ENCODE measurements at regions not wholly inside any gene's neighbourhood (a gene's known extent, or its start where the extent isn't known, plus 50 kb on each side); places are given as distances from the start of the nearest gene placed in this dataset.

- ATAC-seq (no peak), FAIRE-seq (no peak), DNase-seq (ENCODE audit: low read depth, low spot score) (no peak)
- RAD21 ChIA-PET (ENCODE audit: unreplicated experiment), result no interaction called here
- POLR2A ChIA-PET, result no interaction called here
- no peak overlapping the region for H2AFZ ChIP-seq (ENCODE audit: control insufficient read depth, low read depth, low read length)
- no peak overlapping the region for H3K4me3 ChIP-seq
- SMC1A ChIA-PET (ENCODE audit: uncharacterized antibody, unreplicated experiment), result no interaction called here
- no peaks in the 10 kb centered on the region for H3K9me3 ChIP-seq (replicated peaks; ENCODE audit: control insufficient read depth, insufficient read depth, low read length)
- H3K36me3 ChIP-seq (ENCODE audit: control insufficient read depth in 2 of 2, insufficient read depth in 2 of 2, low read length in 1 of 2), result no peaks in the 10 kb centered on the region
- in situ Hi-C loops (cut with MboI) (no loop called here), intact Hi-C loops (cut with micrococcal nuclease; ENCODE audit: unreplicated experiment) (no loop called here)
- CTCF ChIA-PET, result interaction anchor here (0.6 kb wide), 1 partner anchor 94 kb away, joined by 3 read pairs; no protein-coding TSS in a partner anchor
- no TSS peak for BruUV-seq (replicated peaks)
- WGBS (ENCODE audit: insufficient coverage, insufficient replicate concordance, low lambda C conversion rate, missing lambda C conversion rate), result 40% methylated on average over 1 of the region's 1 CpG
- H3K27ac ChIP-seq (ENCODE audit: control insufficient read depth, insufficient read depth), result no peak overlapping the region
- no peaks in the 10 kb centered on the region for H3K79me2 ChIP-seq (ENCODE audit: control insufficient read depth, insufficient read depth, low read length)
- no peak overlapping the region for H3K9ac ChIP-seq (ENCODE audit: control insufficient read depth, insufficient read depth, low read length)
- H3K27me3 ChIP-seq (replicated peaks in 1 of 2; ENCODE audit: control insufficient read depth in 2 of 2, insufficient read depth in 2 of 2, low read length in 1 of 2), result no peaks in the 10 kb centered on the region; a peak in 1 of 4 replicates
- no peaks in the 10 kb centered on the region for H4K20me1 ChIP-seq (ENCODE audit: control insufficient read depth, insufficient read depth)
- H3K4me2 ChIP-seq (ENCODE audit: control insufficient read depth, insufficient read depth), result no peak overlapping the region
- H3K4me1 ChIP-seq (ENCODE audit: control insufficient read depth, insufficient read depth, low read length), result no peaks in the 10 kb centered on the region
- no peak for TF ChIP-seq KDM1A (IDR thresholded peaks at IDR 0.05; ENCODE audit: borderline replicate concordance)
- no peak for TF ChIP-seq SP1 (IDR thresholded peaks at IDR 0.05; ENCODE audit: low read depth, low read length)
- TF ChIP-seq ASH2L (IDR thresholded peaks at IDR 0.05; ENCODE audit: borderline replicate concordance, low read depth), result no peak
- no peak for TF ChIP-seq ETV6 (conservative IDR thresholded peaks at IDR 0.05 in 1 of 2, IDR thresholded peaks at IDR 0.05 in 1 of 2; ENCODE audit: borderline replicate concordance in 1 of 2, low read depth in 1 of 2)
- TF ChIP-seq SRF (IDR thresholded peaks at IDR 0.05; ENCODE audit: low read depth in 2 of 2, low read length in 2 of 2), result no peak
- no peak for TF ChIP-seq ZSCAN29 (IDR thresholded peaks at IDR 0.05)
- no peak for TF ChIP-seq RCOR1 (conservative IDR thresholded peaks at IDR 0.05; ENCODE audit: low read depth, low read length)
- TF ChIP-seq RAD21 (IDR thresholded peaks at IDR 0.05; ENCODE audit: insufficient read depth, low read depth, low read length), result no peak
- TF ChIP-seq EED (IDR thresholded peaks at IDR 0.05; ENCODE audit: low read depth), result no peak
- TF ChIP-seq ZNF24 (IDR thresholded peaks at IDR 0.05), result no peak
- TF ChIP-seq E2F8 (IDR thresholded peaks at IDR 0.05; ENCODE audit: low read depth, partially characterized antibody), result no peak
- TF ChIP-seq, protein P1, sequence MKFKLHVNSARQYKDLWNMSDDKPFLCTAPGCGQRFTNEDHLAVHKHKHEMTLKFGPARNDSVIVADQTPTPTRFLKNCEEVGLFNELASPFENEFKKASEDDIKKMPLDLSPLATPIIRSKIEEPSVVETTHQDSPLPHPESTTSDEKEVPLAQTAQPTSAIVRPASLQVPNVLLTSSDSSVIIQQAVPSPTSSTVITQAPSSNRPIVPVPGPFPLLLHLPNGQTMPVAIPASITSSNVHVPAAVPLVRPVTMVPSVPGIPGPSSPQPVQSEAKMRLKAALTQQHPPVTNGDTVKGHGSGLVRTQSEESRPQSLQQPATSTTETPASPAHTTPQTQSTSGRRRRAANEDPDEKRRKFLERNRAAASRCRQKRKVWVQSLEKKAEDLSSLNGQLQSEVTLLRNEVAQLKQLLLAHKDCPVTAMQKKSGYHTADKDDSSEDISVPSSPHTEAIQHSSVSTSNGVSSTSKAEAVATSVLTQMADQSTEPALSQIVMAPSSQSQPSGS (IDR thresholded peaks at IDR 0.05; ENCODE audit: low read length), result no peak
- no peak for TF ChIP-seq PAX5 (IDR thresholded peaks at IDR 0.05; ENCODE audit: borderline replicate concordance, low read depth, low read length)
- no peak for TF ChIP-seq SUPT20H (IDR thresholded peaks at IDR 0.05; ENCODE audit: borderline replicate concordance, control insufficient read depth, low read depth, low read length)
- no peak for TF ChIP-seq HCFC1 (IDR thresholded peaks at IDR 0.05; ENCODE audit: low read length)
- no peak for TF ChIP-seq ZBTB11 (CRISPR knock-in tag; IDR thresholded peaks at IDR 0.05)
- no peak for TF ChIP-seq WRNIP1 (IDR thresholded peaks at IDR 0.05; ENCODE audit: borderline replicate concordance, low read depth, low read length)
Measured at GRCh38 chr3:107455621-107456020, 67.1 kb upstream of the BBX start.

Measured in GM12878 (cell line).